Panc1 (cell line): ENCODE measurements at regions not wholly inside any gene's neighbourhood (a gene's known extent, or its start where the extent isn't known, plus 50 kb on each side); places are given as distances from the start of the nearest gene placed in this dataset.

Experiments
- POLR2AphosphoS5 ChIP-seq: IDR thresholded peaks from 2 replicates; pipeline ENCODE4 v1.6.1; 2012; ENCODE audit warnings: mild to moderate bottlenecking, low read depth, low read length, moderate library complexity
- REST ChIP-seq, 2 experiments: IDR thresholded peaks; 2 replicates each; pipeline ENCODE4 v1.6.1; 2011 to 2012; ENCODE audit warnings: low read depth in 2 of 2, control low read depth in 1 of 2, low read length in 1 of 2, mild to moderate bottlenecking in 1 of 2, moderate library complexity in 1 of 2; ENCODE audit not compliant: insufficient read depth in 1 of 2
- SIN3A ChIP-seq: IDR thresholded peaks from 2 replicates; pipeline ENCODE4 v1.6.1; 2012; ENCODE audit warnings: low read depth, mild to moderate bottlenecking, low read length, moderate library complexity, borderline replicate concordance; ENCODE audit not compliant: insufficient read depth
- TF ChIP-seq, protein P1 (sequence below): fragments of 450-650 bp; IDR thresholded peaks from 2 replicates; pipeline ENCODE4 v1.5.1; 2017; ENCODE audit warnings: mild to moderate bottlenecking

DNA sequence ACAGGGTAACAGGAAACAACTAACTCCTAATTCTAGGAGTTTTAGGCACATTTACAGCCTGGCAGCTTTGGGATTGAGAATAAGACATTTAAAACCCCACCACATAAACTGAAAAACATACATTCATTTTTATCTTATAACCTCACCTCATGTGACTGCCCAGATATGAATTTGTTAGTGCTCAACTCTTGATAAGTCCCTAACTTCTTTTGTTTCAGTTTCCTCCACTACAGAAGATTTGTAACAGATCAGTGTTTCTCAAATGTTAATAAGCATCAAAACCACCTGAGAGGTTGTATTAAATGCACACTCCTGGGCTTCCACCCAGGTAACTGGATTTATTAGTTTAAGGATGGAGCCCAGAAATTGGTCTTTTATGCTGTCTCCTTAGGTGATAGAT lies 190.1 kb upstream of the ARID1B start:
- TF ChIP-seq, protein P1, sequence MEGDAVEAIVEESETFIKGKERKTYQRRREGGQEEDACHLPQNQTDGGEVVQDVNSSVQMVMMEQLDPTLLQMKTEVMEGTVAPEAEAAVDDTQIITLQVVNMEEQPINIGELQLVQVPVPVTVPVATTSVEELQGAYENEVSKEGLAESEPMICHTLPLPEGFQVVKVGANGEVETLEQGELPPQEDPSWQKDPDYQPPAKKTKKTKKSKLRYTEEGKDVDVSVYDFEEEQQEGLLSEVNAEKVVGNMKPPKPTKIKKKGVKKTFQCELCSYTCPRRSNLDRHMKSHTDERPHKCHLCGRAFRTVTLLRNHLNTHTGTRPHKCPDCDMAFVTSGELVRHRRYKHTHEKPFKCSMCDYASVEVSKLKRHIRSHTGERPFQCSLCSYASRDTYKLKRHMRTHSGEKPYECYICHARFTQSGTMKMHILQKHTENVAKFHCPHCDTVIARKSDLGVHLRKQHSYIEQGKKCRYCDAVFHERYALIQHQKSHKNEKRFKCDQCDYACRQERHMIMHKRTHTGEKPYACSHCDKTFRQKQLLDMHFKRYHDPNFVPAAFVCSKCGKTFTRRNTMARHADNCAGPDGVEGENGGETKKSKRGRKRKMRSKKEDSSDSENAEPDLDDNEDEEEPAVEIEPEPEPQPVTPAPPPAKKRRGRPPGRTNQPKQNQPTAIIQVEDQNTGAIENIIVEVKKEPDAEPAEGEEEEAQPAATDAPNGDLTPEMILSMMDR, result no peak
- TF ChIP-seq REST (IDR thresholded peaks at IDR 0.05; ENCODE audit: insufficient read depth in 1 of 2, low read depth in 2 of 2, low read length in 1 of 2), result no peak
- TF ChIP-seq SIN3A, result no peak
- no peak for TF ChIP-seq POLR2AphosphoS5
